CD4-positive, alpha-beta T cell treated with Interleukin-15 for 1 hour (primary cell): ENCODE measurements at regions not wholly inside any gene's neighbourhood (a gene's known extent, or its start where the extent isn't known, plus 50 kb on each side); places are given as distances from the start of the nearest gene placed in this dataset.

Experiments used
- DNase-seq: peaks from one replicate; pipeline ENCODE4 v3.0.0-alpha.2; 2020

GRCh38 chr1:116234429-116234828 is 123.2 kb downstream of the MAB21L3 start:
- no peak for DNase-seq

GRCh38 chr1:116239916-116240315 is 128.7 kb downstream of the MAB21L3 start:
- no peak for DNase-seq

- DNase-seq = no peak
These were observed 130.3 kb upstream of the ATP1A1 start for GRCh38 chr1:116242741-116243140.

- DNase-seq = no peak
These were observed 129.6 kb upstream of the ATP1A1 start for GRCh38 chr1:116243333-116244054.

GRCh38 chr1:116246174-116246573 is 126.9 kb upstream of the ATP1A1 start:
- DNase-seq = no peak

GRCh38 chr1:116252271-116252670 is 120.8 kb upstream of the ATP1A1 start:
- DNase-seq = no peak

DNA sequence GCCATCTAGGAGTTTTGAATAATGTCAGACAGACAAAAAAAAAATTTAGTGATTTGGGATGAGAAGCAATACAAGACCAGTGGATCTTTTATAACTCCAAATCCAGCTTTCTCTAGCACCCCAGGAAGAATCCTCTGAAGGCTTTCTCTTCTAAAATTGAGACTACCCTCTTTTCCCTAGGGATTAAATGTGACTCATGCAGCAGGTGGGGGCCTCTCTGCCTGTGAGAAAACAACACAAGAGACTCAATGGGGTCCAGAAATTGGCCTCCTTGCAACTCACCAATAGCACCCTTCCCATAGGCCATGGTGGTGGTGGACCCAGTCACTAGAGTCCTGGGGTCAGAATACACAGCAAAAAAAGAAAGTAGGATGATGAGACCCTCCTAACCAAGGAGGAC is 120.3 kb upstream of the ATP1A1 start:
- no peak for DNase-seq

GRCh38 chr1:116253566-116254382 is 119.3 kb upstream of the ATP1A1 start:
- no peak for DNase-seq

- no peak for DNase-seq
These were observed 118.3 kb upstream of the ATP1A1 start for GRCh38 chr1:116254776-116255175.

- DNase-seq = no peak
These were observed 117.4 kb upstream of the ATP1A1 start for GRCh38 chr1:116255486-116256285.

DNA sequence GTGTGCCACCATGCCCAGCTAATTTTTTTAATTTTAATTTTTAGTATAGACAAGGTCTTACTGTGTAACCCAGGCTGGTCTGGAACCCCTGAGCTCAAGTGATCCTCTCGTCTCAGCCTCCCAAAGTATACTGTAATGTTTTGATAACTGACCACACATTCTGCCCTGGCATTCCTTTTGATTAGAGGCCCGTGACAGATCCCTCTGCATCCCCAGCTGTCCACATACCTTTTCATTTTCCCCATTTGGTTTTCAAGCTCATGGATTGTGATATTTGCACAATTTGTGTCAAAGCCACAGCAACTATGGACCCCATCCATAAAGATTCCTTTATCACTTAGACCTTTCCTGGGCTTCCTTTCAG is 116.8 kb upstream of the ATP1A1 start:
- DNase-seq = no peak

DNA sequence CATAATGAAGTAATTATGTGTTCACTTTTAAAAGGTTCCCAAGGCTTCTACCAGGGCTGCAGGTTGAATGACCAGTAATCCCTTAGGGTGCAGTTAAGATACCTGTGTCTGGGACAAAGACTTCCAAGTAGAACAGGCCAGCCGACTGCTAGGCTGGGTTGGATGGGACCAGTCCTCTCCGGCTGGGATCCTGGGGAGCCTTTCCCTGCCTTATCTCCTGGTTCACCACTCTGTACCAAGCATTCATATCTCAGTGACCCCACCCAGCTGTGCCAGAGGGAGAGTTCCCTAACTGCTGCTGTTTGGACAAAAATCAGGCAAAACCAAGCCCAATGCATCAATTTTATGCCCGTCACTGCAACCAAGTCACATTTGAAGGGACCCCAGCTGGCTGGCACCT is 116.2 kb upstream of the ATP1A1 start:
- DNase-seq = no peak

DNA sequence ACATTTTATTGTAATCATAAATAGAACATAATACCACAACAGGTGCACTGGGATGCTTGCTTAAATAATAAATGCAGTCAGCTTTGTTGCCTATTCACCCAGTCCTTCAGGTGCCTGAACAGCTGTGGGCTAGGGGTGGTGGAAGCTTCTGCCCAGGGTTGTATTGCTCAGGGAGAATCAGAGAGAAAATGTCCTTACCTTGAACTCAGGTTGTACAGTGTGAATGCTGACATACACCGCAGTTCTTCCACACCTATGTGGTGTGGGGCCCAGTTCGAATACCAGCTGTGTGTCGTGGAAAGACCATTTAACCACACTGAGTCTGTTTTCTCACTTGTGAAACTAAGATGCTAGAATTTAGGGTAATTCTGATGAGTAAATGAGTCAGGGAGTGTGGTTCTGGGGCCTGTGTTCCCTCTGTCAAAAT is 115.7 kb upstream of the ATP1A1 start:
- DNase-seq = no peak

DNA sequence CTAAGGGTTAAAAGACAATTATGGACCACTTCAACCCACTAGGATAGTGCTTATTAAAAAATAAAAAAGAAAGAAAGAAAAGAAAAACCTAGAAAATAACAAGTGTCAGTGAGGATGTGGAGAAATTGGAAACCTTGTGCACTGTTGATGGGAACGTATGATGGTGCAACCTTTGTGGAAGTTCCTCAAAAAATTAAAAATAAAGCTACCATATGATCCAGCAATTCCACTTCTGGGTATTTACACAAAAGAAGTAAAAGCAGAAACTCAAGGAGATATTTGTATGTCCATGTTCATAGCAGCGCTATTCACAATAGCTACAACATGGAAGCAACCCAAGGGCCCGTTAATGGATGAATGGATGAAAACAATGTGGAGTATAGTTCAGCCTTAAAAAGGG is 115.2 kb upstream of the ATP1A1 start:
- no peak for DNase-seq

DNA sequence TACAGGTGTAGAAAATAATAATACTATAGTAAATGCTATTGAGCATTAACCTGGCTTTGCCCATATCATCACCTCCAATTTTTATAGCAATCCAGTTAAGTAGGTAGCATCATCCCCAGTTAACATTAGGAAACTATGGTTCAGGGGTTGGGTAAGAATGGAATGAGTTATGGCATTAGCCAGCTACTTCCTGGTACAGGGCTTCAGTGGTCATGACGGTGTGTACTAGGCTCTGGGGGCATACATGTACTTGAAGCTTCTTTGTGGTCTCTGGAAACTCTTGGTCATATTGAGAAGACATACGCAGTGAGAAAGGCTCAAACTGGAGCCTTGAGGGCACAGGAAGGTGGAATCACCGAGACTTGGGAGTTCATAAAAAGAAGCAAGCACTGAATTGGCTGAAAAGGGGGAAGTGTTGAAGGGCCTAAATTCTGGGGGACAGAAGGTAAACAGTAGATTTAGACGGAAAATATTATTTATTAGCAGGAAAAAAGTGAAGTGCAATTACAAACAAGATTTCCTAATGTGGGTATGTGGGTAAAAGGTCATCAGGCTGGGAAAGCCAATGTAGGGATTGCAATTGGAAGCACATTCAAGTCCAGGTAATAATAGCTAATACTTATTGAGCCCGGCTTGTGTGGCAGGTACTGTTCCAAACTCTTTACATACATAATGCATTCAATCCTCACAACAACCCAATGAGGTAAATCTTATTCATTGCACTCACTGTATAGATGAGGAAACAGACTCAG is 114.2 kb upstream of the ATP1A1 start:
- DNase-seq = no peak

DNA sequence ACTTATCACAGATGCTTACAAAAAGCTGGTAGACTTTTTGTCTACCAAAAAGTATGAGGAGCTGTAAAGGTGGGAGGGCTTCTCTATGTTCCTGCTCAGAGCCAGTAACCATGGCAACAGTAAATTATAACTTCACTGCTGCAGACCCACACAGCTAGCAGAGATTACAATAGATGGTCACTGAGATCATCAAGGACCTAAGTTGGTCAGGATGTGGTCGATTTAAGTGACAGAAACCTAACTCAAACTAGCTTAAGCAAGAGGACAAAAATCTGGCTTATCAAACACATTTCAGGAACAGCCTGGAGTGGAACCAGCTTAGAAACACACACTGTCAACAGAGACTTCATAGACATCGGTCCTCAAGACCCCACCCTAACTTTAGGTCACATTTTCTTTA is 113.4 kb upstream of the ATP1A1 start:
- DNase-seq = no peak

DNA sequence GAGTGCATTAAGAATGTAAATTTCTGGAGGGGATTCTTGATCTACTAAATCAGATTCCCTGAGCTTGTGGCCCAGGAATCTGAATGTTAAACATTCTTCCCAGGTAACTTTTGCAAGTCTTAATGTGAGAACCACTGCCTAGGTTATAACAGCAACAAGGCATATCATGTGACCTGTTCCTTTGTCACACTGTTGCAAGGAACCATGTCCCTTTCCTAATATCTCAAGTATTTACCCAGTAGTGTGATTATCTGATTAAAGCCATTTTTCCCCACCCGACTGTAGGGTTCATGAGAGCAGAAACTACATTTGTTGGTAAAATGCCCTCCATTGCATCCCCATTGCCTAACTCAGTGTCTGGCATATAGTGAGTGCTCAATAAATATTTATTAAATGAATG is 112.9 kb upstream of the ATP1A1 start:
- DNase-seq = no peak

DNA sequence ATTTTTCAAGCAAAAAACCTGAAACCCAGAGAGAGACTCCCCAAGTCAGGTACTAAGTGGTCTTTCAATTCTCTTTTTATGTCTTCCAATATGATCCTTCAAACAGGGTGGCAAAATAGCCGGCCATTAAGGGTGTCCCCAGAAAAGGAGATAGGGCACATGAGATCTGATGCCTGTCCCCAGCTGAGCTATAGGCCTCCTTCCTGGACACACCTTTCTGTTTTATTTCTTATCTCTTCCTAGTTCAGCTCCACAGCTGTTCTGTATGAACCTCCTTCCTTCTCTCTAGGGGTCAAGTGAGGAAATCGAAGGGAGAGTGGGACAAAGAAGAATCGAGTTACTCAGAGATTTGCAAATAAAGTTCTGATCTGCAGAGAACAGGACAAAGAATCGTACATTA is 112.4 kb upstream of the ATP1A1 start:
- DNase-seq = no peak

- DNase-seq = no peak
These were observed 111.8 kb upstream of the ATP1A1 start for GRCh38 chr1:116261227-116261626.

DNA sequence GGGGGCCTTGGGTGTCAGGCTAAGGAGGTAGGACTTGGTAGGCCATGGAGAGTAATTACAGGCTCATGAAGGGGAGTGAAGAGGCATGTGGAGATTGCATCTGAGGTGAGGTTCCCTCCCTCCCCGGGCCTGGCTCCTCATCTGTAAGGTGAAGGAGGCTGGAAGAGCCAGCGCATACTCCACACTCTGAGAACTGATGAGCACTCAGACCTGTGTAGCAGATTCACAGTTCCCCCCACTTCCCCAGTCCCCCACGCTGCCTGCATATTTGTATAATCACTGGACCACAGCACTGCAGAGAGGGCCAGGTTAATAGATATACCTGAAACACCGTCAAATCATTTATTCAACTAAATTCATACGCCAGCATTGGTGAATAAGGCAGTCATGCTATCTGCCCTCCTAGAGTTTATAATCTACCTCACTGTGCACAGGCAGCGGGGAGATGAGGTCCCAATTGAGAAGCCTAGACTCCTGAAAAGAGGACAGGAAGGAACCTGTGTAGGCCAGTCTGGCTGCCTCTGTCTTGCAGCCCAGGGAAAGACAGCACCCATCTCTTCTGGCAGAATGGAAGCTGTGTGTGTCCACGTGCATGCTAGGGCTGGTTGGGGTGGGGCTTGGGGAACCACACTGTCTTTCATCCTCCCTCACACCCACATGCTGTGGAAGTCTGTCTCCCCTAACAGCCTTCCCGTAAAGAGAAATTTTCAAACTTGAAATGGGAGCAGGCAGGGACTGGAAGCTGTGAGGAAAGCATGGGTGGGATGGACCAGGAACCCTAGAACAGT is 110.6 kb upstream of the ATP1A1 start:
- no peak for DNase-seq

GRCh38 chr1:116262995-116263385 is 110.1 kb upstream of the ATP1A1 start:
- DNase-seq = no peak
